HepG2 (cell line): ENCODE measurements at regions not wholly inside any gene's neighbourhood (a gene's known extent, or its start where the extent isn't known, plus 50 kb on each side); places are given as distances from the start of the nearest gene placed in this dataset.

Source experiments
- ATAC-seq: fragments of 200-7000 bp; cut with Tn5 transposase; 3 replicates; pipeline ENCODE4 v1.9.1; 2020; ENCODE audit warnings: mild to moderate bottlenecking, moderate library complexity
- BruUV-seq: library from RNA; stranded (reverse); fragments of 400-500 nt; replicated peaks from 2 replicates; lab custom pipeline; 2021; lab: Mats Ljungman, UMichigan
- CTCF ChIA-PET: fragments of 300-600 bp; formaldehyde crosslinking; extraction: SDS; loops from one replicate; lab custom pipeline; 2021; ENCODE audit warnings: low total read pairs, inconsistent platforms, low intra/inter-chr PET ratio; lab: Yijun Ruan, JAX
- POLR2A ChIA-PET: fragments of 350-600 bp; sonication (Branson Sonifier 250); formaldehyde crosslinking; loops from one replicate; lab custom pipeline; 2020; ENCODE audit warnings: antibody characterized with exemption, inconsistent platforms; lab: Yijun Ruan, JAX
- DNase-seq: peaks from one replicate; pipeline ENCODE4 v3.0.0-alpha.2; 2015; ENCODE audit warnings: low spot score
- FAIRE-seq: peaks from 3 replicates; lab custom pipeline; 2011; peaks lifted over from hg19 to GRCh38; lab: Jason Lieb, UNC
- H2AFZ ChIP-seq: one replicate; pipeline ENCODE4 v1.6.1; 2011; ENCODE audit warnings: low read length, inconsistent platforms
- H3K27ac ChIP-seq: fragments of 300-600 bp; 3 replicates; pipeline ENCODE4 v1.8.0; 2011; ENCODE audit warnings: mixed run types, mild to moderate bottlenecking, mixed read lengths, low read length, inconsistent platforms; ENCODE audit not compliant: insufficient read depth; ENCODE audit errors: extremely low read length
- H3K27me3 ChIP-seq, 2 experiments: fragments of 200-600 bp in 1 of 2; 2 replicates in 1 of 2; 3 replicates in 1 of 2; pipeline versions ENCODE4 v1.6.0 to v1.8.0; 2011; ENCODE audit warnings: low read length in 2 of 2, mild to moderate bottlenecking in 2 of 2, moderate library complexity in 2 of 2, inconsistent platforms in 1 of 2; ENCODE audit not compliant: insufficient read depth in 2 of 2, control insufficient read depth in 1 of 2
- H3K36me3 ChIP-seq, 2 experiments: fragments of 200-600 bp in 1 of 2; replicated peaks in 1 of 2; 2 replicates in 1 of 2; 3 replicates in 1 of 2; pipeline versions ENCODE4 v1.5.1 to v1.8.0; 2011; ENCODE audit warnings: low read length in 2 of 2, inconsistent platforms in 1 of 2; ENCODE audit not compliant: insufficient read depth in 2 of 2, control insufficient read depth in 1 of 2
- H3K4me1 ChIP-seq: 2 replicates; pipeline ENCODE4 v1.5.1; 2012; ENCODE audit warnings: low read length, inconsistent platforms; ENCODE audit not compliant: insufficient read depth
- H3K4me2 ChIP-seq: 2 replicates; pipeline ENCODE4 v1.6.0; 2011; ENCODE audit warnings: low read depth, low read length, inconsistent platforms
- H3K4me3 ChIP-seq, 3 experiments: fragments of 200-600 bp in 1 of 3; sonication (generic), shearing (Covaris generic) in 1 of 3; replicated peaks in 1 of 3; 2 replicates each; pipeline ENCODE4 v1.5.1; 2011 to 2016; ENCODE audit warnings: low read length in 3 of 3, inconsistent platforms in 2 of 3, low read depth in 2 of 3, mild to moderate bottlenecking in 2 of 3, control low read depth in 1 of 3, mixed read lengths in 1 of 3; ENCODE audit not compliant: insufficient read depth in 1 of 3
- H3K79me2 ChIP-seq: one replicate; pipeline ENCODE4 v1.6.1; 2011; ENCODE audit warnings: low read length, inconsistent platforms; ENCODE audit not compliant: insufficient read depth
- H3K9ac ChIP-seq: 2 replicates; pipeline ENCODE4 v1.6.0; 2011; ENCODE audit warnings: mild to moderate bottlenecking, low read depth, low read length, inconsistent platforms; ENCODE audit not compliant: insufficient read depth
- H3K9me3 ChIP-seq: 2 replicates; pipeline ENCODE4 v1.5.1; 2012; ENCODE audit warnings: mild to moderate bottlenecking, low read length
- H4K20me1 ChIP-seq: 2 replicates; pipeline ENCODE4 v1.6.0; 2011; ENCODE audit warnings: inconsistent platforms, mild to moderate bottlenecking, low read length, moderate library complexity; ENCODE audit not compliant: insufficient read depth
- CSRNP2 ChIP-seq: sonication (generic); formaldehyde crosslinking; conservative IDR thresholded peaks from 2 replicates; pipeline ENCODE4 v1.8.0; 2022; ENCODE audit warnings: low read depth, missing genetic modification reagents
- EEA1 ChIP-seq: sonication (generic); formaldehyde crosslinking; IDR thresholded peaks from 2 replicates; pipeline ENCODE4 v1.5.1; 2020; ENCODE audit warnings: mild to moderate bottlenecking, missing genetic modification reagents, borderline replicate concordance
- ELF3 ChIP-seq: IDR thresholded peaks from 2 replicates; pipeline ENCODE4 v1.6.1; 2016; ENCODE audit warnings: missing genetic modification reagents, missing compliant biosample characterization
- GATA4 ChIP-seq: sonication (generic); IDR thresholded peaks from 2 replicates; pipeline ENCODE4 v1.6.1; 2016; ENCODE audit warnings: antibody characterized with exemption, low read depth, borderline replicate concordance
- MYPOP ChIP-seq: sonication (generic); formaldehyde crosslinking; IDR thresholded peaks from 2 replicates; pipeline ENCODE4 v1.8.1; 2023; ENCODE audit warnings: mild to moderate bottlenecking, moderate library complexity, missing genetic modification reagents
- NR2F2 ChIP-seq: IDR thresholded peaks from 2 replicates; pipeline ENCODE4 v1.6.1; 2012; ENCODE audit warnings: low read depth, inconsistent platforms, borderline replicate concordance
- ZNF124 ChIP-seq: sonication (generic); formaldehyde crosslinking; IDR thresholded peaks from 2 replicates; pipeline ENCODE4 v1.4.0; 2020; ENCODE audit warnings: missing genetic modification reagents
- ZNF136 ChIP-seq: sonication (generic); formaldehyde crosslinking; IDR thresholded peaks from 2 replicates; pipeline ENCODE4 v1.8.1; 2022; ENCODE audit warnings: low read depth, mild to moderate bottlenecking, moderate library complexity, missing genetic modification reagents
- ZNF251 ChIP-seq: sonication (generic); formaldehyde crosslinking; IDR thresholded peaks from 2 replicates; pipeline ENCODE4 v1.9.0; 2021; ENCODE audit warnings: mild to moderate bottlenecking, missing genetic modification reagents
- ZNF263 ChIP-seq: sonication (generic); formaldehyde crosslinking; IDR thresholded peaks from 2 replicates; pipeline ENCODE4 v1.4.0; 2020; ENCODE audit warnings: missing genetic modification reagents
- ZNF576 ChIP-seq: sonication (generic); formaldehyde crosslinking; IDR thresholded peaks from 2 replicates; pipeline ENCODE4 v1.4.0; 2020; ENCODE audit warnings: mild to moderate bottlenecking, missing genetic modification reagents
- ZNF605 ChIP-seq: sonication (generic); formaldehyde crosslinking; IDR thresholded peaks from 2 replicates; pipeline ENCODE4 v1.8.0; 2022; ENCODE audit warnings: mild to moderate bottlenecking, missing genetic modification reagents
- ZNF790 ChIP-seq: sonication (generic); formaldehyde crosslinking; IDR thresholded peaks from 2 replicates; pipeline ENCODE4 v1.8.0; 2022; ENCODE audit warnings: missing genetic modification reagents, mild to moderate bottlenecking, borderline replicate concordance
- ZSCAN12 ChIP-seq: sonication (generic); formaldehyde crosslinking; IDR thresholded peaks from 2 replicates; pipeline ENCODE4 v1.9.0; 2021; ENCODE audit warnings: mild to moderate bottlenecking, missing genetic modification reagents
- WGBS: methylation state at CpG from one replicate; pipeline ENCODE4 v1.1.6; 2017; ENCODE audit warnings: low lambda C conversion rate; 5-methylcytosine and 5-hydroxymethylcytosine counted together
- in situ Hi-C: cut with HindIII; loops from 2 replicates; pipeline ENCODE4 v1.10.0; 2017; ENCODE audit warnings: low pct_unique_long_range_greater_than_20kb; ENCODE audit not compliant: extremely low pct_ligation_motif_present
- intact Hi-C: fragments of 100-400 bp; cut with micrococcal nuclease; formaldehyde crosslinking; loops from one replicate; pipeline ENCODE4 v1.10.0; 2022; ENCODE audit not compliant: unreplicated experiment

DNA sequence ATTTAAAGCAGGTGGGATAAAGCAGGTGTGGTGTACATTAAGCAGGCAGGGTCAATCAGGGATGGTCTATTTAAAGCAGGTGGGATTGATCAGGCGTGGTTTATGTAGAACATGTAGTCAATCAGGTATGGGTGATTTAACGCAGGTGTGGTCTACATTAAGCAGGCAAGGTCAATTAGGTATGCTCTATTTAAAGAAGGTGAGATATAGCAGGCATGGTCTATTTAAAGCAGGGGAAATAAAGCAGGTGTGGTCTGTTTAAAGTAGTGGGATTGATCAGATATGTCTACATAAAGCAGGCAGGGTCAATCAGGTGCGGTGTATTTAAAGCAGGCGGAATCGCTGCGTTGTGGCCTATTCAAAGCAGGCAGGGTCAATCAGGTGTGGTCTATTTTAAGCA lies 88.6 kb upstream of the MXRA5 start:
- no peak overlapping the region for H3K9ac ChIP-seq
- no peak overlapping the region for H3K4me2 ChIP-seq
- no peak overlapping the region for H3K4me3 ChIP-seq
- H3K9me3 ChIP-seq = no peaks in the 10 kb centered on the region
- H4K20me1 ChIP-seq = no peaks in the 10 kb centered on the region
- no peak for ATAC-seq
- H2AFZ ChIP-seq = no peak overlapping the region
- in situ Hi-C loops (no loop called here), intact Hi-C loops (no loop called here)
- BruUV-seq = no TSS peak
- ChIA-PET CTCF (no interaction called here), POLR2A (no interaction called here)
- no peaks in the 10 kb centered on the region for H3K36me3 ChIP-seq
- H3K79me2 ChIP-seq = no peaks in the 10 kb centered on the region
- H3K4me1 ChIP-seq = no peaks in the 10 kb centered on the region
- TF ChIP-seq ZNF576 (CRISPR knock-in tag) (no peak), ZNF263 (no peak), ZNF124 (no peak), ELF3 (CRISPR knock-in tag) (no peak), ZNF251 (no peak)
- WGBS = 80% methylated on average over 5 of the region's 6 CpGs
- no peak overlapping the region for H3K27ac ChIP-seq
- no peak for DNase-seq
- no peaks in the 10 kb centered on the region for H3K27me3 ChIP-seq
- FAIRE-seq = no peak

DNA sequence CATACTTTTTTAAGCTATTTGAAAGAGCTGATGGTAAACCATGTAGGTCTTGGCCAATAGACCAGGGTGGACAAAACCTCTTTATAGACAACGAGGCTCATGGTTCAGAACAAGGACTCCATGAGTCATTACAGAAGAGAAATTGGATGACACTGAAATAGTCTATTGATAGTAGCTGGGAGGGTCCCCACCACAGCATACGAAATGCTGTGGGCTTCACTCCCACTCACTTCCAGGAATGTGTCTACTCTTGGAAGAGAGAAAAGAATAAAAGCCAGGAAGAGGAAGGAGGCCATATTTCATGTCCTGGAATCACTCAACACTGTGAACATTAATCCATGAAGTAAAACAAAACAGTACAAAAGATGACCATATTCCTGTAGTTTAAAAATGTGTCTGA lies 82.3 kb upstream of the MXRA5 start:
- DNase-seq = no peak
- ATAC-seq = no peak
- H3K9ac ChIP-seq = no peak overlapping the region
- no peaks in the 10 kb centered on the region for H3K36me3 ChIP-seq
- H3K79me2 ChIP-seq = no peaks in the 10 kb centered on the region
- no peak overlapping the region for H3K27ac ChIP-seq
- H3K4me3 ChIP-seq = no peak overlapping the region
- in situ Hi-C loops (no loop called here), intact Hi-C loops (no loop called here)
- BruUV-seq = no TSS peak
- no peaks in the 10 kb centered on the region for H3K27me3 ChIP-seq
- no peaks in the 10 kb centered on the region for H4K20me1 ChIP-seq
- H3K9me3 ChIP-seq = no peaks in the 10 kb centered on the region
- 0% methylated on average over 2 of the region's 2 CpGs for WGBS
- no peaks in the 10 kb centered on the region for H3K4me1 ChIP-seq
- no peak for FAIRE-seq
- no peak overlapping the region for H3K4me2 ChIP-seq
- POLR2A ChIA-PET = no interaction called here
- H2AFZ ChIP-seq = no peak overlapping the region
- CTCF ChIA-PET = no interaction called here
- no peak for TF ChIP-seq EEA1 (CRISPR knock-in tag)
- TF ChIP-seq MYPOP (CRISPR knock-in tag) = no peak
- TF ChIP-seq ZSCAN12 (CRISPR knock-in tag) = no peak
- TF ChIP-seq NR2F2 = no peak
- TF ChIP-seq ZNF605 (CRISPR knock-in tag) = no peak
- TF ChIP-seq ZNF790 (CRISPR knock-in tag) = no peak
- no peak for TF ChIP-seq ZNF136 (CRISPR knock-in tag)
- no peak for TF ChIP-seq GATA4
- no peak for TF ChIP-seq CSRNP2
- TF ChIP-seq, all 625 proteins: peak for 0
